ENCODE measurements at regions not wholly inside any gene's neighbourhood (a gene's known extent, or its start where the extent isn't known, plus 50 kb on each side); places are given as distances from the start of the nearest gene placed in this dataset.
"Not testable (repeated sequence)": the region's sequence is repeated elsewhere in the genome, so short reads cannot be mapped to it uniquely, and the experiment has no call there.

DNA sequence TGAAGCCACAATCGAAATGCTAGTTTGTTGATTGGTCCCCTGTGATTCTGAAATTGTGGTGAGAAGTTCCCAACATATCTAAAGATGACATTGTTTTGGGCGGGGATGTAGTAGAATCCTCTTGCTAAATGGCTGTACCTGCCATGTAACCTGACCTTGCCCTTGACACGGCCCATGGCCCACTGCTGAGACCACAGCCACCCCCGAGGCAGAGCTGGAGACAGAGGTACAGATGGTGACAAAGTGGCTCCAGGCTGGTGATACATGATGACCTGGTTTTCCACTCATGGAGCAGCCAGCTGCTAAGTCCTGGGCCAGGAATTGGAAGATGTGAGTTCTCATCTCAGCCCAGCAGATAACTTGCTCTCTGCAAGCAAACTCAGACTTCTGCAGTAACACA is 226.5 kb downstream of the FOXD2 start:
- no peaks in the 10 kb centered on the region for H3K9me3 ChIP-seq
- no peaks in the 10 kb centered on the region for H3K36me3 ChIP-seq
- H3K27ac ChIP-seq: no peak overlapping the region
- intact Hi-C loops (cut with DNase I; ENCODE audit: low total_unique reads): no loop called here
- DNase-seq: no peak
- no peak overlapping the region for H3K4me3 ChIP-seq
- no peak for TF ChIP-seq POLR2A (IDR thresholded peaks at IDR 0.05)
- TF ChIP-seq CTCF (IDR thresholded peaks at IDR 0.05): no peak
- H3K27me3 ChIP-seq: no peaks in the 10 kb centered on the region
- H3K4me1 ChIP-seq: no peaks in the 10 kb centered on the region

DNA sequence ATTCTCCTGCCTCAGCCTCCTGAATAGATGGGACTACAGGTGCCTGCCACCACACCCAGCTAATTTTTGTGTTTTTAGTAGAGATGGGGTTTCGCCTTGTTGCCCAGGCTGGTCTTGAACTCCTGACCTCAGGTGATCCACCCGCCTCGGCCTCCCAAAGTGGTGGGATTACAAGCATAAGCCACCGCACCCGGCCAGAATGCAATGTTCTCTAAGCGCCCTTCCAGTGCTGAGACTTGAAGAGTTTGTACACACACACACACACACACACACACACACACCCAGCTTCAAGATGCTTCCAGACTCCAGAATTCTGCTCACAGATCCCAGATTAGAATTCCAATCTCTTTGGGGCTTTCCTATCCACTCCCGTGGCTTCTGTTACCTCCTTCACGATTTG is 227.1 kb downstream of the FOXD2 start:
- H3K4me1 ChIP-seq; H3K4me3 ChIP-seq; DNase-seq; H3K27ac ChIP-seq; H3K36me3 ChIP-seq; intact Hi-C loops (cut with DNase I; ENCODE audit: low total_unique reads); H3K9me3 ChIP-seq; H3K27me3 ChIP-seq: not testable (repeated sequence)

DNA sequence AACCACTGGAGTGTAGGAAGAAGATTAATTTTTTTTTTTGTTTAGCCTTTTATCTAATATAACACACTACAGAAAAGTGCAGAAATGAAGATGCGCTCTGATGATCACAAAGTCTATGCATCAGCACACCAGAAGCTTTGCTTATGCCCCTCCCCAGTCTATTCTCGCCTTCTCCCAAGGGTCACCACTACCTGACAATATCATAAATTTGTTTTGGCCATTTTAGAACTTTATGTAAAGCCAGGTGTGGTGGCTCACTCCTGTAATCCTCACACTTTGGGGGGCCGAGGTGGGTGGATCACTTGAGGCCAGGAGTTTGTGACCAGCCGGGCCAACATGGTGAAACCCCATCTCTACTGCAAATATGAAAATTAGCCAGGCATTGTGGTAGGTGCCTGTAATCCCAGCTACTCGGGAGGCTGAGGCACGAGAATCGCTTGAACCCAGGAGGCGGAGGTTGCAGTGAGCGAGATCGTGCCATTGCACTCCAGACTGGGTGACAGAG is 231.3 kb downstream of the FOXD2 start:
- H3K4me3 ChIP-seq: no peak overlapping the region
- H3K4me1 ChIP-seq: no peaks in the 10 kb centered on the region
- H3K36me3 ChIP-seq: no peaks in the 10 kb centered on the region
- no peaks in the 10 kb centered on the region for H3K27me3 ChIP-seq
- H3K9me3 ChIP-seq: no peaks in the 10 kb centered on the region
- no peak for TF ChIP-seq CTCF (IDR thresholded peaks at IDR 0.05)
- no peak for TF ChIP-seq POLR2A (IDR thresholded peaks at IDR 0.05)
- H3K27ac ChIP-seq: no peak overlapping the region
- no peak for DNase-seq
- intact Hi-C loops (cut with DNase I; ENCODE audit: low total_unique reads): no loop called here

- H3K27ac ChIP-seq: no peak overlapping the region
- no peaks in the 10 kb centered on the region for H3K9me3 ChIP-seq
- H3K4me1 ChIP-seq: no peaks in the 10 kb centered on the region
- no peaks in the 10 kb centered on the region for H3K36me3 ChIP-seq
- DNase-seq: no peak
- intact Hi-C loops (cut with DNase I; ENCODE audit: low total_unique reads): no loop called here
- TF ChIP-seq POLR2A (IDR thresholded peaks at IDR 0.05) (no peak), CTCF (IDR thresholded peaks at IDR 0.05) (no peak)
- no peak overlapping the region for H3K4me3 ChIP-seq
- no peaks in the 10 kb centered on the region for H3K27me3 ChIP-seq
These were observed 234.8 kb downstream of the FOXD2 start for GRCh38 chr1:47672622-47673021.

GRCh38 chr1:47674189-47674588 is 236.3 kb downstream of the FOXD2 start:
- Histone ChIP-seq H3K4me3 (no peak overlapping the region), H3K27ac (no peak overlapping the region), H3K27me3 (no peaks in the 10 kb centered on the region), H3K9me3 (no peaks in the 10 kb centered on the region), H3K4me1 (no peaks in the 10 kb centered on the region), H3K36me3 (no peaks in the 10 kb centered on the region)
- DNase-seq: no peak
- intact Hi-C loops (cut with DNase I; ENCODE audit: low total_unique reads): no loop called here
- TF ChIP-seq CTCF (IDR thresholded peaks at IDR 0.05) (no peak), POLR2A (IDR thresholded peaks at IDR 0.05) (no peak)

DNA sequence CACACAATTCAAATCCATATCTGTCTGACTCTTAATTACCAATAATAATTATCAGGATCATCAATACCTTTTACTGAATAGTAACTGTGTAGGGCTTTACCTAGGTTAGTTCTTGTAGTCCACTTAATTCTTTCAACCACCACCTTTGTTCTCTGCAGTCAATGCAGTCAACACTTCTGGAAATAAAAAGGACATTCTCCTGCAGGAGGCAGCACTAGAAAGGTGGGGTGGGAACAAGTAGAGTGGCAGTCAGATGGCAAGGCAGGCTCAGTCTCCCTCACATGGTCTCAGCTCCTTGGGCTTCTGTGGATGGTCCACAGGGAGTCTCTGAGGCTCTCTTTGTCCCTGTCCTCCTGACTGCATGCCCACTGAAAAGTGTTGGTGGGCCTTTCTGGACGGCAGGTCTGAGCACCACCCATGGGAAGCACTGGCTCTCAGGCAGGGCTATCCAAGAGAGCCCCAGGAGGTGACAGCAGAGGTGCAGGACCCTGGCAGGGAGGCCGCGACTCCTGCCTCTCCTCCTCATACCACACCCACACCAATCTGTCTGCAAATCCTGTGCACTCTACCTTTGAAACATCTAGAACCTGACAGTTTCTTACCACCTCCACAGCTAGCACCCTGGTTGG is 237.3 kb downstream of the FOXD2 start:
- TF ChIP-seq CTCF (IDR thresholded peaks at IDR 0.05) (no peak), POLR2A (IDR thresholded peaks at IDR 0.05) (no peak)
- no peaks in the 10 kb centered on the region for H3K4me1 ChIP-seq
- H3K9me3 ChIP-seq: no peaks in the 10 kb centered on the region
- no peak for DNase-seq
- no peaks in the 10 kb centered on the region for H3K27me3 ChIP-seq
- intact Hi-C loops (cut with DNase I; ENCODE audit: low total_unique reads): no loop called here
- H3K4me3 ChIP-seq: no peak overlapping the region
- no peaks in the 10 kb centered on the region for H3K36me3 ChIP-seq
- no peak overlapping the region for H3K27ac ChIP-seq

Data from uterus (tissue), 3 donors.